Keratinocyte (primary cell): ENCODE measurements at regions not wholly inside any gene's neighbourhood (a gene's known extent, or its start where the extent isn't known, plus 50 kb on each side); places are given as distances from the start of the nearest gene placed in this dataset.

Experiments
- DNase-seq: peaks from one replicate; pipeline ENCODE4 v3.0.0-alpha.2; 2011; ENCODE audit warnings: low read depth, missing footprints, low spot score
- FAIRE-seq: peaks from 2 replicates; lab custom pipeline; 2011; peaks lifted over from hg19 to GRCh38; lab: Jason Lieb, UNC
- H2AFZ ChIP-seq: 2 replicates; pipeline ENCODE4 v1.6.0; 2012; ENCODE audit warnings: low read length, control low read depth, inconsistent platforms; ENCODE audit not compliant: control insufficient read depth
- H3K27ac ChIP-seq: 2 replicates; pipeline ENCODE4 v1.5.1; 2011; ENCODE audit warnings: low read length; ENCODE audit not compliant: control insufficient read depth, insufficient read depth
- H3K27me3 ChIP-seq: 3 replicates; pipeline ENCODE4 v1.6.0; 2011; ENCODE audit warnings: low read length; ENCODE audit not compliant: control insufficient read depth, insufficient read depth; ENCODE audit errors: extremely low read depth
- H3K36me3 ChIP-seq, 2 experiments: 2 replicates in 1 of 2; 3 replicates in 1 of 2; pipeline ENCODE4 v1.5.1; 2011; ENCODE audit warnings: low read length in 2 of 2, mild to moderate bottlenecking in 1 of 2; ENCODE audit not compliant: control insufficient read depth in 2 of 2, insufficient read depth in 2 of 2; ENCODE audit errors: extremely low read depth in 1 of 2
- H3K4me1 ChIP-seq: 3 replicates; pipeline ENCODE4 v1.5.1; 2011; ENCODE audit warnings: low read length; ENCODE audit not compliant: control insufficient read depth, insufficient read depth; ENCODE audit errors: extremely low read depth
- H3K4me2 ChIP-seq: 3 replicates; pipeline ENCODE4 v1.6.0; 2011; ENCODE audit warnings: low read depth, low read length; ENCODE audit not compliant: control insufficient read depth, insufficient read depth; ENCODE audit errors: extremely low read depth
- H3K4me3 ChIP-seq, 3 experiments: fragments of 200-600 bp in 1 of 3; sonication (generic) in 1 of 3; 2 replicates in 2 of 3; 3 replicates in 1 of 3; pipeline ENCODE4 v1.5.1; 2011 to 2016; ENCODE audit warnings: low read length in 3 of 3, mild to moderate bottlenecking in 3 of 3, control low read depth in 2 of 3, inconsistent platforms in 1 of 3, low read depth in 1 of 3, mixed read lengths in 1 of 3, mixed run types in 1 of 3, moderate library complexity in 1 of 3; ENCODE audit not compliant: control insufficient read depth in 2 of 3, insufficient read depth in 2 of 3; ENCODE audit errors: extremely low read depth in 1 of 3
- H3K79me2 ChIP-seq: 2 replicates; pipeline ENCODE4 v1.6.0; 2012; ENCODE audit warnings: low read length; ENCODE audit not compliant: control insufficient read depth, insufficient read depth
- H3K9ac ChIP-seq: 3 replicates; pipeline ENCODE4 v1.6.0; 2011; ENCODE audit warnings: low read length; ENCODE audit not compliant: control insufficient read depth, insufficient read depth; ENCODE audit errors: extremely low read depth
- H3K9me1 ChIP-seq: 3 replicates; pipeline ENCODE4 v1.6.0; 2011; ENCODE audit warnings: low read length; ENCODE audit not compliant: control insufficient read depth, insufficient read depth; ENCODE audit errors: extremely low read depth
- H3K9me3 ChIP-seq: 2 replicates; pipeline ENCODE4 v1.5.1; 2012; ENCODE audit warnings: low read depth, low read length; ENCODE audit not compliant: control insufficient read depth
- H4K20me1 ChIP-seq: 3 replicates; pipeline ENCODE4 v1.6.0; 2011; ENCODE audit warnings: low read length; ENCODE audit not compliant: control insufficient read depth, insufficient read depth; ENCODE audit errors: extremely low read depth
- EZH2 ChIP-seq: IDR thresholded peaks from one replicate; pipeline ENCODE4 v1.6.1; 2012; ENCODE audit warnings: inconsistent platforms, mild to moderate bottlenecking, low read length, moderate library complexity
- dilution Hi-C: fragments of 300-500 bp; cut with MboI; formaldehyde crosslinking; loops from one replicate; pipeline ENCODE4 v1.7.0; 2020; ENCODE audit warnings: low sequenced_read_pairs; ENCODE audit not compliant: extremely low pct_ligation_motif_present
- TF ChIP-seq, protein P1 (sequence below), 3 experiments: IDR thresholded peaks in 1 of 3; conservative IDR thresholded peaks in 1 of 3; optimal IDR thresholded peaks in 1 of 3; 2 replicates in 2 of 3; 3 replicates in 1 of 3; pipeline versions ENCODE3 to v1.5.1; 2011; ENCODE audit warnings: low read length in 3 of 3, mild to moderate bottlenecking in 3 of 3, moderate library complexity in 2 of 3, control low read depth in 1 of 3, inconsistent platforms in 1 of 3; ENCODE audit not compliant: insufficient read depth in 2 of 3; ENCODE audit errors: extremely low read depth in 1 of 3

DNA sequence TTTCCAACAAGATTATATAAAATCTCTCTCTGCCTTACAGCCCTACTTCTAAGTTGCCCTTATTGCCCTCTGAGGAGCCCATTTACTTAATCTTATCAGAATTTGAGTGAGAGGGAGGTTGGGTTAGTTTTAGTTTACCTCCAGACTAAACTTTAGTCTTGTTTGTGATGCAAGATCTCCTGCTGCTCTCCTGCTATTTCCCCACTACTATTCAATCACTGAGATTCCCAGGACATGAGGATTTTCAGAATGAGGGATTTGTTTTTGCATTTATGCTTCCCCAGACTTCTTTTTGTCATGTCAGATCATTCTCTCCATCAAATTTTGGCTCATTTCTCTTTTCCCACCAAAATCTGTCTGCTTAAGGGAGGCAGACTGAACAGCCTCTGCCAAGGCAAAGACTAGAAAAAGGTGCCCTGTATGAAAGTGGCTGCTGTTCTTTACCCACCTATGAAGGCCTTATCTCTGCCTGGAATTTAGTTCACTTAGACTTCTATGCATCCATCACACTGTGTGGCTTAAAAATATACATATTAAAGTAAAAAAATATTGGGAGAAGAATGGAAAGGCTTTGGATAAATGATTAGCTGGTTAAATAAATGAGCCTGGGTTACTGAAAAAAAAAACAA is 401.3 kb downstream of the PID1 start:
- Histone ChIP-seq H3K27me3 (no peaks in the 10 kb centered on the region), H4K20me1 (no peaks in the 10 kb centered on the region), H3K36me3 (no peaks in the 10 kb centered on the region), H3K9me1 (no peaks in the 10 kb centered on the region), H3K4me3 (no peak overlapping the region), H3K79me2 (no peaks in the 10 kb centered on the region), H2AFZ (no peak overlapping the region), H3K9ac (no peak overlapping the region), H3K27ac (no peak overlapping the region), H3K4me1 (no peaks in the 10 kb centered on the region), H3K4me2 (no peak overlapping the region), H3K9me3 (no peaks in the 10 kb centered on the region)
- TF ChIP-seq, protein P1, sequence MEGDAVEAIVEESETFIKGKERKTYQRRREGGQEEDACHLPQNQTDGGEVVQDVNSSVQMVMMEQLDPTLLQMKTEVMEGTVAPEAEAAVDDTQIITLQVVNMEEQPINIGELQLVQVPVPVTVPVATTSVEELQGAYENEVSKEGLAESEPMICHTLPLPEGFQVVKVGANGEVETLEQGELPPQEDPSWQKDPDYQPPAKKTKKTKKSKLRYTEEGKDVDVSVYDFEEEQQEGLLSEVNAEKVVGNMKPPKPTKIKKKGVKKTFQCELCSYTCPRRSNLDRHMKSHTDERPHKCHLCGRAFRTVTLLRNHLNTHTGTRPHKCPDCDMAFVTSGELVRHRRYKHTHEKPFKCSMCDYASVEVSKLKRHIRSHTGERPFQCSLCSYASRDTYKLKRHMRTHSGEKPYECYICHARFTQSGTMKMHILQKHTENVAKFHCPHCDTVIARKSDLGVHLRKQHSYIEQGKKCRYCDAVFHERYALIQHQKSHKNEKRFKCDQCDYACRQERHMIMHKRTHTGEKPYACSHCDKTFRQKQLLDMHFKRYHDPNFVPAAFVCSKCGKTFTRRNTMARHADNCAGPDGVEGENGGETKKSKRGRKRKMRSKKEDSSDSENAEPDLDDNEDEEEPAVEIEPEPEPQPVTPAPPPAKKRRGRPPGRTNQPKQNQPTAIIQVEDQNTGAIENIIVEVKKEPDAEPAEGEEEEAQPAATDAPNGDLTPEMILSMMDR (optimal IDR thresholded peaks at IDR 0.05 in 1 of 3, IDR thresholded peaks at IDR 0.05 in 1 of 3, conservative IDR thresholded peaks at IDR 0.05 in 1 of 3; ENCODE audit: extremely low read depth in 1 of 3, insufficient read depth in 2 of 3, low read length in 3 of 3): no peak
- TF ChIP-seq EZH2: no peak
- dilution Hi-C loops: no loop called here
- FAIRE-seq (no peak), DNase-seq (no peak)

DNA sequence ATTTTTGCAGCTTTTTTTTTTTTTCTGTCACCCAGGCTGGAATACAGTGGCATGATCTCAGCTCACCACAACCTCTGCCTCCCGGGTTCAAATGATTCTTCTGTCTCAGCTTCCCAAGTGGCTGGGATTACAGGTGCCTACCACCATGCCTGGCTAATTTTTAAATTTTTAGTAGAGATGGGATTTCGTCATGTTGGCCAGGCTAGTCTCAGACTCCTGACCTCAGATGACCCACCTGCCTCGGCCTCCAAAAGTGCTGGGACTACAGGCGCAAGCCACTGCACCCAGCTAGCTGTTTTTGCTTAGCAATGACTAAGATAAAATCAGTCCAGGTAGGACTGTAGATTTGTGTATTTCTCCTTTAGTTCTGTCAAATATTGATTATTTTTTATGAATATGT is 403.7 kb downstream of the PID1 start:
- FAIRE-seq: no peak

More for the DNA sequence above, 403.7 kb downstream of the PID1 start:
- Histone ChIP-seq H3K4me1 (no peaks in the 10 kb centered on the region), H3K27ac (no peak overlapping the region), H4K20me1 (no peaks in the 10 kb centered on the region), H3K9me3 (no peaks in the 10 kb centered on the region), H2AFZ (no peak overlapping the region), H3K4me3 (no peak overlapping the region), H3K9ac (no peak overlapping the region), H3K36me3 (no peaks in the 10 kb centered on the region), H3K79me2 (no peaks in the 10 kb centered on the region), H3K4me2 (no peak overlapping the region), H3K9me1 (no peaks in the 10 kb centered on the region), H3K27me3 (no peaks in the 10 kb centered on the region)
- TF ChIP-seq, protein P1 (optimal IDR thresholded peaks at IDR 0.05 in 1 of 3, IDR thresholded peaks at IDR 0.05 in 1 of 3, conservative IDR thresholded peaks at IDR 0.05 in 1 of 3; ENCODE audit: extremely low read depth in 1 of 3, insufficient read depth in 2 of 3, low read length in 3 of 3): no peak
- TF ChIP-seq EZH2: no peak
- dilution Hi-C loops: no loop called here
- no peak for DNase-seq
